HCT116 (cell line): ENCODE measurements at regions not wholly inside any gene's neighbourhood (a gene's known extent, or its start where the extent isn't known, plus 50 kb on each side); places are given as distances from the start of the nearest gene placed in this dataset.

ENCODE experiments used
- CEBPB ChIP-seq: IDR thresholded peaks from 2 replicates; pipeline ENCODE4 v1.6.1; 2012; ENCODE audit warnings: low read depth
- ELF1 ChIP-seq: IDR thresholded peaks from 2 replicates; pipeline ENCODE4 v1.6.1; 2012; ENCODE audit warnings: low read depth, borderline replicate concordance
- EZH2 ChIP-seq: fragments of 200-600 bp; sonication (generic); IDR thresholded peaks from 2 replicates; pipeline ENCODE4 v1.6.1; 2017; ENCODE audit warnings: antibody characterized with exemption, mixed run types
- EZH2phosphoT487 ChIP-seq: fragments of 200-600 bp; IDR thresholded peaks from 2 replicates; pipeline ENCODE4 v1.6.1; 2018; ENCODE audit warnings: antibody characterized with exemption, borderline replicate concordance
- POLR2A ChIP-seq: IDR thresholded peaks from 2 replicates; pipeline ENCODE4 v1.7.0; 2011; ENCODE audit warnings: borderline replicate concordance; ENCODE audit not compliant: insufficient read depth, insufficient read length; ENCODE audit errors: extremely low read depth
- POLR2AphosphoS5 ChIP-seq: IDR thresholded peaks from 2 replicates; pipeline ENCODE4 v1.6.1; 2011; ENCODE audit warnings: mild to moderate bottlenecking, low read depth, low read length, moderate library complexity
- SIN3A ChIP-seq: IDR thresholded peaks from 2 replicates; pipeline ENCODE4 v1.6.1; 2012; ENCODE audit warnings: low read depth
- SP1 ChIP-seq: IDR thresholded peaks from 2 replicates; pipeline ENCODE4 v1.6.1; 2012; ENCODE audit warnings: low read depth
- SRF ChIP-seq: IDR thresholded peaks from 2 replicates; pipeline ENCODE4 v1.6.1; 2012; ENCODE audit warnings: low read depth
- YY1 ChIP-seq: IDR thresholded peaks from 2 replicates; pipeline ENCODE4 v1.6.1; 2011; ENCODE audit warnings: low read length, low read depth, moderate library complexity, mild to moderate bottlenecking; ENCODE audit not compliant: insufficient replicate concordance; ENCODE audit errors: extremely low read depth
- ZFX ChIP-seq: fragments of 450-650 bp; IDR thresholded peaks from 2 replicates; pipeline ENCODE4 v1.6.1; 2017
- ZNF274 ChIP-seq: fragments of 200-500 bp; sonication (Bioruptor generic); IDR thresholded peaks from 2 replicates; pipeline ENCODE4 v1.6.1; 2014; ENCODE audit warnings: mild to moderate bottlenecking, low read depth, low read length, inconsistent platforms
- TF ChIP-seq, protein P1 (sequence below), 3 experiments: fragments of 200-600 bp in 1 of 3; sonication (generic) in 1 of 3; IDR thresholded peaks in 2 of 3; conservative IDR thresholded peaks in 1 of 3; 2 replicates each; pipeline ENCODE4 v1.5.1; 2012 to 2017; ENCODE audit warnings: low read depth in 2 of 3, low read length in 2 of 3, antibody characterized with exemption in 1 of 3, borderline replicate concordance in 1 of 3, control low read depth in 1 of 3, mild to moderate bottlenecking in 1 of 3, mixed read lengths in 1 of 3, mixed run types in 1 of 3, moderate library complexity in 1 of 3; ENCODE audit not compliant: insufficient read depth in 1 of 3

GRCh38 chr3:68448510-68449383 is 483.6 kb downstream of the TAFA4 start:
- TF ChIP-seq, protein P1, sequence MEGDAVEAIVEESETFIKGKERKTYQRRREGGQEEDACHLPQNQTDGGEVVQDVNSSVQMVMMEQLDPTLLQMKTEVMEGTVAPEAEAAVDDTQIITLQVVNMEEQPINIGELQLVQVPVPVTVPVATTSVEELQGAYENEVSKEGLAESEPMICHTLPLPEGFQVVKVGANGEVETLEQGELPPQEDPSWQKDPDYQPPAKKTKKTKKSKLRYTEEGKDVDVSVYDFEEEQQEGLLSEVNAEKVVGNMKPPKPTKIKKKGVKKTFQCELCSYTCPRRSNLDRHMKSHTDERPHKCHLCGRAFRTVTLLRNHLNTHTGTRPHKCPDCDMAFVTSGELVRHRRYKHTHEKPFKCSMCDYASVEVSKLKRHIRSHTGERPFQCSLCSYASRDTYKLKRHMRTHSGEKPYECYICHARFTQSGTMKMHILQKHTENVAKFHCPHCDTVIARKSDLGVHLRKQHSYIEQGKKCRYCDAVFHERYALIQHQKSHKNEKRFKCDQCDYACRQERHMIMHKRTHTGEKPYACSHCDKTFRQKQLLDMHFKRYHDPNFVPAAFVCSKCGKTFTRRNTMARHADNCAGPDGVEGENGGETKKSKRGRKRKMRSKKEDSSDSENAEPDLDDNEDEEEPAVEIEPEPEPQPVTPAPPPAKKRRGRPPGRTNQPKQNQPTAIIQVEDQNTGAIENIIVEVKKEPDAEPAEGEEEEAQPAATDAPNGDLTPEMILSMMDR (IDR thresholded peaks at IDR 0.05 in 2 of 3, conservative IDR thresholded peaks at IDR 0.05 in 1 of 3; ENCODE audit: borderline replicate concordance in 1 of 3, insufficient read depth in 1 of 3, low read depth in 2 of 3, low read length in 2 of 3) = no peak
- no peak for TF ChIP-seq SP1
- no peak for TF ChIP-seq EZH2phosphoT487
- no peak for TF ChIP-seq CEBPB
- no peak for TF ChIP-seq YY1
- no peak for TF ChIP-seq POLR2AphosphoS5
- TF ChIP-seq EZH2 = no peak
- no peak for TF ChIP-seq ELF1
- TF ChIP-seq ZFX = no peak
- TF ChIP-seq SRF = no peak
- no peak for TF ChIP-seq SIN3A
- no peak for TF ChIP-seq POLR2A
- TF ChIP-seq ZNF274 = no peak
